Sigmoid colon (tissue), 6 donors: ENCODE measurements at regions not wholly inside any gene's neighbourhood (a gene's known extent, or its start where the extent isn't known, plus 50 kb on each side); places are given as distances from the start of the nearest gene placed in this dataset.

ENCODE experiments used
- DNase-seq: peaks from one replicate; pipeline ENCODE4 v3.0.0-alpha.2; 2019
- H3K27ac ChIP-seq, 4 donors: fragments of 200-600 bp; sonication (generic); one replicate each; pipeline ENCODE4 v1.5.1; 2016 to 2019; ENCODE audit warnings: mild to moderate bottlenecking in 1 of 4
- H3K27me3 ChIP-seq, 3 donors: fragments of 200-600 bp; sonication (generic); one replicate each; pipeline ENCODE4 v1.5.1; 2019; ENCODE audit warnings: mild to moderate bottlenecking in 1 of 3
- H3K36me3 ChIP-seq, 4 donors: fragments of 200-600 bp; sonication (generic); one replicate each; pipeline ENCODE4 v1.5.1; 2016 to 2019
- H3K4me1 ChIP-seq, 4 donors: fragments of 200-600 bp; sonication (generic); one replicate each; pipeline ENCODE4 v1.5.1; 2017 to 2019
- H3K4me3 ChIP-seq, 4 donors: fragments of 200-600 bp; sonication (generic); one replicate each; pipeline ENCODE4 v1.5.1; 2017 to 2019; ENCODE audit warnings: mild to moderate bottlenecking in 2 of 4, moderate library complexity in 1 of 4
- H3K9me3 ChIP-seq, 4 donors: fragments of 200-600 bp in 3 of 4; sonication (generic) in 3 of 4; one replicate each; pipeline versions ENCODE4 v1.5.1 to v1.6.1; 2013 to 2019
- CTCF ChIP-seq, 4 experiments: fragments of 450-650 bp in 3 of 4; fragments of 200-600 bp in 1 of 4; IDR thresholded peaks; one replicate each; pipeline ENCODE4 v1.5.1; 2016 to 2019; ENCODE audit warnings: antibody characterized with exemption in 4 of 4, mild to moderate bottlenecking in 3 of 4, moderate library complexity in 2 of 4
- EP300 ChIP-seq, 4 donors: sonication (generic); formaldehyde crosslinking; IDR thresholded peaks; one replicate each; pipeline ENCODE4 v1.6.1; 2017; ENCODE audit warnings: antibody characterized with exemption in 4 of 4
- POLR2A ChIP-seq, 2 donors: fragments of 450-650 bp; IDR thresholded peaks; one replicate each; pipeline ENCODE4 v1.6.1; 2016; ENCODE audit warnings: antibody characterized with exemption in 2 of 2, mild to moderate bottlenecking in 2 of 2, moderate library complexity in 2 of 2
- POLR2AphosphoS5 ChIP-seq, 4 donors: sonication (generic); formaldehyde crosslinking; IDR thresholded peaks; one replicate each; pipeline ENCODE4 v1.6.1; 2017; ENCODE audit warnings: antibody characterized with exemption in 4 of 4
- WGBS, 2 donors: extraction: QIAGEN DNeasy Blood & Tissue Kit; methylation state at CpG; one replicate each; pipeline ENCODE4 v1.1.7; 2013; 5-methylcytosine and 5-hydroxymethylcytosine counted together
- intact Hi-C: fragments of 100-400 bp; cut with DNase I; formaldehyde crosslinking; loops from one replicate; pipeline ENCODE4 v1.15.1; 2023
- donor health status: healthy with polysubstance abuse.
- donor health status: healthy.

GRCh38 chr2:184091456-184091855 is 506.9 kb upstream of the ZNF804A start:
- no peaks in the 10 kb centered on the region for H3K36me3 ChIP-seq
- intact Hi-C loops: no loop called here
- 82 to 85% methylated on average over 3 of the region's 3 CpGs for WGBS, 2 donors

GRCh38 chr2:184113696-184114403 is 484.5 kb upstream of the ZNF804A start:
- H3K36me3 ChIP-seq: no peaks in the 10 kb centered on the region
- TF ChIP-seq POLR2AphosphoS5 (IDR thresholded peaks at IDR 0.05) (no peak), POLR2A (IDR thresholded peaks at IDR 0.05) (no peak), EP300 (IDR thresholded peaks at IDR 0.05) (no peak), CTCF (IDR thresholded peaks at IDR 0.05) (no peak)
- 80% methylated on average over 2 of the region's 2 CpGs for WGBS, 2 donors
- H3K4me3 ChIP-seq: no peak overlapping the region
- DNase-seq: no peak
- H3K4me1 ChIP-seq: no peaks in the 10 kb centered on the region
- no peaks in the 10 kb centered on the region for H3K9me3 ChIP-seq
- H3K27ac ChIP-seq: no peak overlapping the region
- intact Hi-C loops: no loop called here
- no peaks in the 10 kb centered on the region for H3K27me3 ChIP-seq

More at GRCh38 chr2:184091456-184091855, 506.9 kb upstream of the ZNF804A start:
- no peak for TF ChIP-seq CTCF (IDR thresholded peaks at IDR 0.05)
- Histone ChIP-seq H3K9me3 (no peaks in the 10 kb centered on the region), H3K4me1 (no peaks in the 10 kb centered on the region), H3K27ac (no peak overlapping the region), H3K4me3 (no peak overlapping the region), H3K27me3 (no peaks in the 10 kb centered on the region)
- no peak for DNase-seq

- no peaks in the 10 kb centered on the region for H3K9me3 ChIP-seq
- H3K27me3 ChIP-seq: no peaks in the 10 kb centered on the region
- H3K27ac ChIP-seq: no peak overlapping the region
- DNase-seq: no peak
- H3K4me1 ChIP-seq: no peaks in the 10 kb centered on the region
- no peak overlapping the region for H3K4me3 ChIP-seq
- intact Hi-C loops: no loop called here
- WGBS, 2 donors: 40 to 52% methylated on average over 1 of the region's 1 CpG
- no peak for TF ChIP-seq POLR2A (IDR thresholded peaks at IDR 0.05)
- TF ChIP-seq EP300 (IDR thresholded peaks at IDR 0.05): no peak
- TF ChIP-seq CTCF (IDR thresholded peaks at IDR 0.05): no peak
- TF ChIP-seq POLR2AphosphoS5 (IDR thresholded peaks at IDR 0.05): no peak
- H3K36me3 ChIP-seq: no peaks in the 10 kb centered on the region
These were observed 483.9 kb upstream of the ZNF804A start for GRCh38 chr2:184114439-184114838.

GRCh38 chr2:184119989-184120800 is 478.1 kb upstream of the ZNF804A start:
- no peaks in the 10 kb centered on the region for H3K36me3 ChIP-seq
- H3K4me1 ChIP-seq: peaks cover 0 to 8% (median 2%) of the 10 kb centered on the region in 4 donors
- H3K27me3 ChIP-seq: no peaks in the 10 kb centered on the region
- H3K9me3 ChIP-seq: no peaks in the 10 kb centered on the region
- 92 to 96% methylated on average over 1 of the region's 1 CpG for WGBS, 2 donors
- intact Hi-C loops: no loop called here
- no peak overlapping the region for H3K27ac ChIP-seq
- TF ChIP-seq POLR2A (IDR thresholded peaks at IDR 0.05): no peak
- TF ChIP-seq POLR2AphosphoS5 (IDR thresholded peaks at IDR 0.05): no peak
- no peak for TF ChIP-seq CTCF (IDR thresholded peaks at IDR 0.05)
- no peak for TF ChIP-seq EP300 (IDR thresholded peaks at IDR 0.05)
- no peak overlapping the region for H3K4me3 ChIP-seq
- DNase-seq: no peak
